ENCODE measurements at regions not wholly inside any gene's neighbourhood (a gene's known extent, or its start where the extent isn't known, plus 50 kb on each side); places are given as distances from the start of the nearest gene placed in this dataset.
"Not testable (repeated sequence)": the region's sequence is repeated elsewhere in the genome, so short reads cannot be mapped to it uniquely, and the experiment has no call there.

- DNase-seq: no peak
Measured at GRCh38 chr20:12847872-12848271, 160.9 kb upstream of the SPTLC3 start.

- DNase-seq: no peak
Measured at GRCh38 chr20:12849225-12849910, 159.4 kb upstream of the SPTLC3 start.

- DNase-seq: not testable (repeated sequence)
Measured at GRCh38 chr20:12857643-12858042, 151.1 kb upstream of the SPTLC3 start.

GRCh38 chr20:12860619-12861247, 148.0 kb upstream of the SPTLC3 start:
- no peak for DNase-seq

- DNase-seq: no peak
Measured at GRCh38 chr20:12869669-12870068, 139.1 kb upstream of the SPTLC3 start.

- DNase-seq: no peak
Measured at GRCh38 chr20:12870588-12870987, 138.2 kb upstream of the SPTLC3 start.

- DNase-seq: no peak
Measured at GRCh38 chr20:12874933-12875332, 133.8 kb upstream of the SPTLC3 start.

- no peak for DNase-seq
Measured at GRCh38 chr20:12875510-12875909, 133.3 kb upstream of the SPTLC3 start.

- no peak for DNase-seq
Measured at GRCh38 chr20:12882832-12883506, 125.8 kb upstream of the SPTLC3 start.

GRCh38 chr20:12883507-12883885, 125.3 kb upstream of the SPTLC3 start:
- no peak for DNase-seq

GRCh38 chr20:12886618-12887363, 122.0 kb upstream of the SPTLC3 start:
- no peak for DNase-seq

- DNase-seq: no peak
Measured at GRCh38 chr20:12891643-12892042, 117.1 kb upstream of the SPTLC3 start.

- DNase-seq: no peak
Measured at GRCh38 chr20:12893019-12893418, 115.8 kb upstream of the SPTLC3 start.

- no peak for DNase-seq
Measured at GRCh38 chr20:12893653-12894052, 115.1 kb upstream of the SPTLC3 start.

GRCh38 chr20:12894089-12894488, 114.7 kb upstream of the SPTLC3 start:
- DNase-seq: no peak

- no peak for DNase-seq
Measured at GRCh38 chr20:12896180-12896579, 112.6 kb upstream of the SPTLC3 start.

- DNase-seq: no peak
Measured at GRCh38 chr20:12902992-12903391, 105.8 kb upstream of the SPTLC3 start.

GRCh38 chr20:12906361-12906760, 102.4 kb upstream of the SPTLC3 start:
- DNase-seq: no peak

GRCh38 chr20:12911372-12911771, 97.4 kb upstream of the SPTLC3 start:
- no peak for DNase-seq

- no peak for DNase-seq
Measured at GRCh38 chr20:12913781-12914443, 94.9 kb upstream of the SPTLC3 start.

- no peak for DNase-seq
Measured at GRCh38 chr20:12914804-12915203, 94.0 kb upstream of the SPTLC3 start.

- DNase-seq: no peak
Measured at GRCh38 chr20:12916699-12917098, 92.1 kb upstream of the SPTLC3 start.

GRCh38 chr20:12924126-12924525, 84.6 kb upstream of the SPTLC3 start:
- no peak for DNase-seq
